ENCODE measurements at regions not wholly inside any gene's neighbourhood (a gene's known extent, or its start where the extent isn't known, plus 50 kb on each side); places are given as distances from the start of the nearest gene placed in this dataset.

DNA sequence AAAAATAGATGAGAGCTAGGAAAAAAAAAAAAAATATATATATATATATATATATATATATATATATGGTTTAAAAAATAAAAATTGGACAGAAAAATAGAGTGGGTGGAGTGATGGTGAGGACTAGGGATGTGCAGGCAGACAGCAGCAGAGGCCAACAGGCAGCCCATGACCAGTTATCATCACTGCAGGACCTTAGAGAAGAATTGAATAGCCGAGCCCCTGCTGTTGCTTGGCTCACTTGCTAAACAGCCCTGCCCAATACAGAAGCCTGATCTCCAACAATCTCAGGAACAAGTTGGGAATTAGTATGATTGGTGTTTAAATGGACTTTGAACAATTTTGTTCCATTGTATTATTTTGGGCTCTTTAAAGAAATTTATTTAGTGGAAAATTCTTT is 967.5 kb upstream of the PIK3C3 start:
- Histone ChIP-seq H3F3A (replicated peaks; ENCODE audit: low read depth) (no peaks in the 10 kb centered on the region), H4K20me1 (replicated peaks; ENCODE audit: insufficient read depth) (no peaks in the 10 kb centered on the region), H3K4me3 (no peak overlapping the region), H2AFZ (no peak overlapping the region), H3K79me2 (replicated peaks; ENCODE audit: insufficient read depth) (no peaks in the 10 kb centered on the region), H3K27me3 (ENCODE audit: insufficient read depth) (no peaks in the 10 kb centered on the region), H3K9me2 (ENCODE audit: insufficient read depth) (no peaks in the 10 kb centered on the region), H3K27ac (ENCODE audit: low read depth) (no peak overlapping the region), H3K36me3 (ENCODE audit: insufficient read depth) (no peaks in the 10 kb centered on the region), H3K4me2 (no peak overlapping the region), H3K4me1 (ENCODE audit: insufficient read depth) (no peaks in the 10 kb centered on the region)
- DNase-seq (ENCODE audit: low spot score) (no peak), ATAC-seq (peak; percentile 33; the same call in 1 of the 3 replicates)
- Mint-ChIP-seq H3K36me3 (ENCODE audit: low read depth) (no peaks in the 10 kb centered on the region), H3K4me3 (no peak overlapping the region), H3K9me3 (no peaks in the 10 kb centered on the region), H3K27me3 (ENCODE audit: insufficient read depth, low read depth, poor library complexity) (peaks cover 1% of the 10 kb centered on the region), H3K27ac (no peak overlapping the region), H3K4me1 (peaks cover 3% of the 10 kb centered on the region; the same call in 1 of the 3 replicates)
- no peak for TF ChIP-seq ZNF114 (CRISPR knock-in tag; IDR thresholded peaks at IDR 0.05)
- TF ChIP-seq, protein P1, sequence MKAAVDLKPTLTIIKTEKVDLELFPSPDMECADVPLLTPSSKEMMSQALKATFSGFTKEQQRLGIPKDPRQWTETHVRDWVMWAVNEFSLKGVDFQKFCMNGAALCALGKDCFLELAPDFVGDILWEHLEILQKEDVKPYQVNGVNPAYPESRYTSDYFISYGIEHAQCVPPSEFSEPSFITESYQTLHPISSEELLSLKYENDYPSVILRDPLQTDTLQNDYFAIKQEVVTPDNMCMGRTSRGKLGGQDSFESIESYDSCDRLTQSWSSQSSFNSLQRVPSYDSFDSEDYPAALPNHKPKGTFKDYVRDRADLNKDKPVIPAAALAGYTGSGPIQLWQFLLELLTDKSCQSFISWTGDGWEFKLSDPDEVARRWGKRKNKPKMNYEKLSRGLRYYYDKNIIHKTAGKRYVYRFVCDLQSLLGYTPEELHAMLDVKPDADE (IDR thresholded peaks at IDR 0.05) = no peak
- no peak for TF ChIP-seq ZNF331 (CRISPR knock-in tag; IDR thresholded peaks at IDR 0.05; ENCODE audit: low read depth)
- no peak for TF ChIP-seq EZH2 (IDR thresholded peaks at IDR 0.05; ENCODE audit: low read depth, unreplicated experiment)
- TF ChIP-seq, protein P2, sequence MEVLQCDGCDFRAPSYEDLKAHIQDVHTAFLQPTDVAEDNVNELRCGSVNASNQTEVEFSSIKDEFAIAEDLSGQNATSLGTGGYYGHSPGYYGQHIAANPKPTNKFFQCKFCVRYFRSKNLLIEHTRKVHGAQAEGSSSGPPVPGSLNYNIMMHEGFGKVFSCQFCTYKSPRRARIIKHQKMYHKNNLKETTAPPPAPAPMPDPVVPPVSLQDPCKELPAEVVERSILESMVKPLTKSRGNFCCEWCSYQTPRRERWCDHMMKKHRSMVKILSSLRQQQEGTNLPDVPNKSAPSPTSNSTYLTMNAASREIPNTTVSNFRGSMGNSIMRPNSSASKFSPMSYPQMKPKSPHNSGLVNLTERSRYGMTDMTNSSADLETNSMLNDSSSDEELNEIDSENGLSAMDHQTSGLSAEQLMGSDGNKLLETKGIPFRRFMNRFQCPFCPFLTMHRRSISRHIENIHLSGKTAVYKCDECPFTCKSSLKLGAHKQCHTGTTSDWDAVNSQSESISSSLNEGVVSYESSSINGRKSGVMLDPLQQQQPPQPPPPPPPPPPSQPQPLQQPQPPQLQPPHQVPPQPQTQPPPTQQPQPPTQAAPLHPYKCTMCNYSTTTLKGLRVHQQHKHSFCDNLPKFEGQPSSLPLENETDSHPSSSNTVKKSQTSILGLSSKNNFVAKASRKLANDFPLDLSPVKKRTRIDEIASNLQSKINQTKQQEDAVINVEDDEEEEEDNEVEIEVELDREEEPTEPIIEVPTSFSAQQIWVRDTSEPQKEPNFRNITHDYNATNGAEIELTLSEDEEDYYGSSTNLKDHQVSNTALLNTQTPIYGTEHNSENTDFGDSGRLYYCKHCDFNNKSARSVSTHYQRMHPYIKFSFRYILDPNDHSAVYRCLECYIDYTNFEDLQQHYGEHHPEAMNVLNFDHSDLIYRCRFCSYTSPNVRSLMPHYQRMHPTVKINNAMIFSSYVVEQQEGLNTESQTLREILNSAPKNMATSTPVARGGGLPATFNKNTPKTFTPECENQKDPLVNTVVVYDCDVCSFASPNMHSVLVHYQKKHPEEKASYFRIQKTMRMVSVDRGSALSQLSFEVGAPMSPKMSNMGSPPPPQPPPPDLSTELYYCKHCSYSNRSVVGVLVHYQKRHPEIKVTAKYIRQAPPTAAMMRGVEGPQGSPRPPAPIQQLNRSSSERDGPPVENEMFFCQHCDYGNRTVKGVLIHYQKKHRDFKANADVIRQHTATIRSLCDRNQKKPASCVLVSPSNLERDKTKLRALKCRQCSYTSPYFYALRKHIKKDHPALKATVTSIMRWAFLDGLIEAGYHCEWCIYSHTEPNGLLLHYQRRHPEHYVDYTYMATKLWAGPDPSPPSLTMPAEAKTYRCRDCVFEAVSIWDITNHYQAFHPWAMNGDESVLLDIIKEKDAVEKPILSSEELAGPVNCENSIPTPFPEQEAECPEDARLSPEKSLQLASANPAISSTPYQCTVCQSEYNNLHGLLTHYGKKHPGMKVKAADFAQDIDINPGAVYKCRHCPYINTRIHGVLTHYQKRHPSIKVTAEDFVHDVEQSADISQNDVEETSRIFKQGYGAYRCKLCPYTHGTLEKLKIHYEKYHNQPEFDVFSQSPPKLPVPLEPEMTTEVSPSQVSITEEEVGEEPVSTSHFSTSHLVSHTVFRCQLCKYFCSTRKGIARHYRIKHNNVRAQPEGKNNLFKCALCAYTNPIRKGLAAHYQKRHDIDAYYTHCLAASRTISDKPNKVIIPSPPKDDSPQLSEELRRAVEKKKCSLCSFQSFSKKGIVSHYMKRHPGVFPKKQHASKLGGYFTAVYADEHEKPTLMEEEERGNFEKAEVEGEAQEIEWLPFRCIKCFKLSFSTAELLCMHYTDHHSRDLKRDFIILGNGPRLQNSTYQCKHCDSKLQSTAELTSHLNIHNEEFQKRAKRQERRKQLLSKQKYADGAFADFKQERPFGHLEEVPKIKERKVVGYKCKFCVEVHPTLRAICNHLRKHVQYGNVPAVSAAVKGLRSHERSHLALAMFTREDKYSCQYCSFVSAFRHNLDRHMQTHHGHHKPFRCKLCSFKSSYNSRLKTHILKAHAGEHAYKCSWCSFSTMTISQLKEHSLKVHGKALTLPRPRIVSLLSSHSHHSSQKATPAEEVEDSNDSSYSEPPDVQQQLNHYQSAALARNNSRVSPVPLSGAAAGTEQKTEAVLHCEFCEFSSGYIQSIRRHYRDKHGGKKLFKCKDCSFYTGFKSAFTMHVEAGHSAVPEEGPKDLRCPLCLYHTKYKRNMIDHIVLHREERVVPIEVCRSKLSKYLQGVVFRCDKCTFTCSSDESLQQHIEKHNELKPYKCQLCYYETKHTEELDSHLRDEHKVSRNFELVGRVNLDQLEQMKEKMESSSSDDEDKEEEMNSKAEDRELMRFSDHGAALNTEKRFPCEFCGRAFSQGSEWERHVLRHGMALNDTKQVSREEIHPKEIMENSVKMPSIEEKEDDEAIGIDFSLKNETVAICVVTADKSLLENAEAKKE (CRISPR knock-in tag; IDR thresholded peaks at IDR 0.05) = no peak
- TF ChIP-seq, protein P3, sequence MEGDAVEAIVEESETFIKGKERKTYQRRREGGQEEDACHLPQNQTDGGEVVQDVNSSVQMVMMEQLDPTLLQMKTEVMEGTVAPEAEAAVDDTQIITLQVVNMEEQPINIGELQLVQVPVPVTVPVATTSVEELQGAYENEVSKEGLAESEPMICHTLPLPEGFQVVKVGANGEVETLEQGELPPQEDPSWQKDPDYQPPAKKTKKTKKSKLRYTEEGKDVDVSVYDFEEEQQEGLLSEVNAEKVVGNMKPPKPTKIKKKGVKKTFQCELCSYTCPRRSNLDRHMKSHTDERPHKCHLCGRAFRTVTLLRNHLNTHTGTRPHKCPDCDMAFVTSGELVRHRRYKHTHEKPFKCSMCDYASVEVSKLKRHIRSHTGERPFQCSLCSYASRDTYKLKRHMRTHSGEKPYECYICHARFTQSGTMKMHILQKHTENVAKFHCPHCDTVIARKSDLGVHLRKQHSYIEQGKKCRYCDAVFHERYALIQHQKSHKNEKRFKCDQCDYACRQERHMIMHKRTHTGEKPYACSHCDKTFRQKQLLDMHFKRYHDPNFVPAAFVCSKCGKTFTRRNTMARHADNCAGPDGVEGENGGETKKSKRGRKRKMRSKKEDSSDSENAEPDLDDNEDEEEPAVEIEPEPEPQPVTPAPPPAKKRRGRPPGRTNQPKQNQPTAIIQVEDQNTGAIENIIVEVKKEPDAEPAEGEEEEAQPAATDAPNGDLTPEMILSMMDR (conservative IDR thresholded peaks at IDR 0.05; ENCODE audit: low read depth in 2 of 2) = no peak
- TF ChIP-seq JUNB (IDR thresholded peaks at IDR 0.05; ENCODE audit: unreplicated experiment) = no peak
- TF ChIP-seq NANOG (IDR thresholded peaks at IDR 0.05; ENCODE audit: borderline replicate concordance) = no peak
- TF ChIP-seq, protein P4, sequence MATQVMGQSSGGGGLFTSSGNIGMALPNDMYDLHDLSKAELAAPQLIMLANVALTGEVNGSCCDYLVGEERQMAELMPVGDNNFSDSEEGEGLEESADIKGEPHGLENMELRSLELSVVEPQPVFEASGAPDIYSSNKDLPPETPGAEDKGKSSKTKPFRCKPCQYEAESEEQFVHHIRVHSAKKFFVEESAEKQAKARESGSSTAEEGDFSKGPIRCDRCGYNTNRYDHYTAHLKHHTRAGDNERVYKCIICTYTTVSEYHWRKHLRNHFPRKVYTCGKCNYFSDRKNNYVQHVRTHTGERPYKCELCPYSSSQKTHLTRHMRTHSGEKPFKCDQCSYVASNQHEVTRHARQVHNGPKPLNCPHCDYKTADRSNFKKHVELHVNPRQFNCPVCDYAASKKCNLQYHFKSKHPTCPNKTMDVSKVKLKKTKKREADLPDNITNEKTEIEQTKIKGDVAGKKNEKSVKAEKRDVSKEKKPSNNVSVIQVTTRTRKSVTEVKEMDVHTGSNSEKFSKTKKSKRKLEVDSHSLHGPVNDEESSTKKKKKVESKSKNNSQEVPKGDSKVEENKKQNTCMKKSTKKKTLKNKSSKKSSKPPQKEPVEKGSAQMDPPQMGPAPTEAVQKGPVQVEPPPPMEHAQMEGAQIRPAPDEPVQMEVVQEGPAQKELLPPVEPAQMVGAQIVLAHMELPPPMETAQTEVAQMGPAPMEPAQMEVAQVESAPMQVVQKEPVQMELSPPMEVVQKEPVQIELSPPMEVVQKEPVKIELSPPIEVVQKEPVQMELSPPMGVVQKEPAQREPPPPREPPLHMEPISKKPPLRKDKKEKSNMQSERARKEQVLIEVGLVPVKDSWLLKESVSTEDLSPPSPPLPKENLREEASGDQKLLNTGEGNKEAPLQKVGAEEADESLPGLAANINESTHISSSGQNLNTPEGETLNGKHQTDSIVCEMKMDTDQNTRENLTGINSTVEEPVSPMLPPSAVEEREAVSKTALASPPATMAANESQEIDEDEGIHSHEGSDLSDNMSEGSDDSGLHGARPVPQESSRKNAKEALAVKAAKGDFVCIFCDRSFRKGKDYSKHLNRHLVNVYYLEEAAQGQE (IDR thresholded peaks at IDR 0.05; ENCODE audit: unreplicated experiment) = no peak
- TF ChIP-seq CREB1 (CRISPR knock-in tag; IDR thresholded peaks at IDR 0.05; ENCODE audit: low read depth) = no peak
- TF ChIP-seq POLR2AphosphoS5 (IDR thresholded peaks at IDR 0.05; ENCODE audit: low read depth) = no peak
- no peak for TF ChIP-seq STAT1 (IDR thresholded peaks at IDR 0.05; ENCODE audit: unreplicated experiment)
- TF ChIP-seq EZH2phosphoT487 (IDR thresholded peaks at IDR 0.05; ENCODE audit: unreplicated experiment) = no peak

Data from GM23338 (cell line).